Heart left ventricle (tissue), 16 donors: ENCODE measurements at regions not wholly inside any gene's neighbourhood (a gene's known extent, or its start where the extent isn't known, plus 50 kb on each side); places are given as distances from the start of the nearest gene placed in this dataset.
A peak's percentile ranks its signal among the peaks of the same experiment; 100 is the strongest.

Experiments used
- ATAC-seq, 4 donors: fragments of 200-7000 bp; cut with Tn5 transposase; one replicate each; pipeline ENCODE4 v1.9.1; 2020 to 2022; ENCODE audit warnings: moderate library complexity in 4 of 4, mild to moderate bottlenecking in 3 of 4, moderate number of reproducible peaks in 1 of 4
- DNase-seq, 5 donors: peaks; one replicate each; pipeline ENCODE4 v3.0.0-alpha.2; 2020
- H3K27ac ChIP-seq, 12 donors: fragments of 200-600 bp; sonication (generic) in 4 of 12; one replicate each; pipeline versions ENCODE4 v1.5.0 to v1.8.0; 2016 to 2022; ENCODE audit warnings: mild to moderate bottlenecking in 2 of 12
- H3K27me3 ChIP-seq, 9 donors: fragments of 200-600 bp; sonication (generic) in 2 of 9; one replicate each; pipeline versions ENCODE4 v1.5.1 to v1.8.0; 2016 to 2022; ENCODE audit warnings: mild to moderate bottlenecking in 3 of 9
- H3K36me3 ChIP-seq, 9 donors: fragments of 200-600 bp; sonication (generic) in 2 of 9; one replicate each; pipeline versions ENCODE4 v1.5.0 to v1.8.0; 2018 to 2022; ENCODE audit warnings: mild to moderate bottlenecking in 2 of 9
- H3K4me1 ChIP-seq, 12 donors: fragments of 200-600 bp; sonication (generic) in 4 of 12; one replicate each; pipeline versions ENCODE4 v1.5.0 to v1.8.0; 2016 to 2022; ENCODE audit warnings: mild to moderate bottlenecking in 3 of 12
- H3K4me3 ChIP-seq, 12 donors: fragments of 200-600 bp; sonication (generic) in 4 of 12; one replicate each; pipeline versions ENCODE4 v1.5.0 to v1.8.0; 2017 to 2022; ENCODE audit warnings: mild to moderate bottlenecking in 9 of 12, moderate library complexity in 4 of 12
- H3K9me3 ChIP-seq, 12 donors: fragments of 200-600 bp; sonication (generic) in 4 of 12; one replicate each; pipeline versions ENCODE4 v1.5.0 to v1.8.0; 2016 to 2022; ENCODE audit warnings: mild to moderate bottlenecking in 1 of 12
- POLR2A ChIP-seq, 2 donors: fragments of 450-650 bp; IDR thresholded peaks; one replicate each; pipeline ENCODE4 v1.6.1; 2017; ENCODE audit warnings: antibody characterized with exemption in 2 of 2, mild to moderate bottlenecking in 2 of 2, moderate library complexity in 2 of 2
- WGBS, 4 donors: extraction: QIAGEN DNeasy Blood & Tissue Kit in 2 of 4; methylation state at CpG; one replicate each; pipeline versions ENCODE4 v1.1.5 to v1.1.7; 2013 to 2018; 5-methylcytosine and 5-hydroxymethylcytosine counted together
- intact Hi-C, 10 donors: fragments of 100-400 bp; cut with DNase I; formaldehyde crosslinking; loops; one replicate each; pipeline versions ENCODE4 v1.11.1 to v1.14.2; 2022
- TF ChIP-seq, protein P1 (sequence below), 12 donors: fragments of 200-600 bp; sonication (generic) in 4 of 12; IDR thresholded peaks; one replicate each; pipeline versions ENCODE4 v1.5.0 to v1.8.0; 2018 to 2022; ENCODE audit warnings: antibody characterized with exemption in 12 of 12, mild to moderate bottlenecking in 5 of 12
- donor health status: ischemic (EF 13 %, LVEDD 7.1; RV severe dilation, severe dysfunction).
- donor health status: healthy with polysubstance abuse.
- donor health status: DM: no; HTN: yes; CAD: no.
- donor health status: DM: no; HTN: no; CAD: no.
- donor health status: ischemic (EF 25% LVEDD 6.9; RV normal size, moderate dysfunction).
- donor health status: ischemic (EF 25% LVEDD 5.7; RV mildly dilated, moderate dysfunction).
- donor health status: healthy.
- donor health status: DM: yes; HTN: yes; CAD: no.
- donor health status: ischemic (EF 35%, LVEDD 5.7; RV mildly dilated, moderate dysfunction).
- donor health status: nonischemic (EF 11% LVEDD 7.7; RV severe dilation, severe dysfunction).
- donor health status: DM: yes; HTN: yes; CAD: no.
- donor health status: PGD.
- donor health status: ischemic (EF 29% LVEDD 5.4; RV normal size, mild dysfunction).
- donor health status: nonischemic (EF 23%, LVEDD 6.1; RV moderate dilation, normal function).

DNA sequence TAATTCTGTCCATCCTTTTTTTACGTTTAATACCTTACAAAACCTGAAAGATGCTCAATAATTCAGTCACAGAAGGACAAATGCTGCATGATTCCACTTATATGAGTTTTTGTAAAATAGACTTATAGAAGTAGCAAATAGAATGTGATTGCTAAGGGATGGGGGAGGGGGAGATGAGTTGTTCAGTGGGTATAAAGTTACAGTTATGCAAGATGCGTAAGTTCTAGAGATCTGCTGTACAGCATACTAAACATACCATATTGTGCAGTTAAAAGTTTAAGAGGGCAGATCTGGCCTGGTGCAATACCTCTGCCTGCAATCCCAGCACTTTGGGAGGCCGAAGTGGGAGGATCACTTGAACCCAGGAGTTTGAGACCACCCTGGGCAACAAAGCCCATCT lies 78.8 kb downstream of the TET3 start:
- Histone ChIP-seq H3K9me3 (no peaks in the 10 kb centered on the region), H3K27ac (no peak overlapping the region), H3K4me3 (no peak overlapping the region), H3K27me3 (no peaks in the 10 kb centered on the region), H3K36me3 (peaks cover 0 to 5% (median 0%) of the 10 kb centered on the region in 9 donors), H3K4me1 (peaks cover 0 to 12% (median 0%) of the 10 kb centered on the region in 12 donors)
- TF ChIP-seq POLR2A (IDR thresholded peaks at IDR 0.05): no peak
- TF ChIP-seq, protein P1, sequence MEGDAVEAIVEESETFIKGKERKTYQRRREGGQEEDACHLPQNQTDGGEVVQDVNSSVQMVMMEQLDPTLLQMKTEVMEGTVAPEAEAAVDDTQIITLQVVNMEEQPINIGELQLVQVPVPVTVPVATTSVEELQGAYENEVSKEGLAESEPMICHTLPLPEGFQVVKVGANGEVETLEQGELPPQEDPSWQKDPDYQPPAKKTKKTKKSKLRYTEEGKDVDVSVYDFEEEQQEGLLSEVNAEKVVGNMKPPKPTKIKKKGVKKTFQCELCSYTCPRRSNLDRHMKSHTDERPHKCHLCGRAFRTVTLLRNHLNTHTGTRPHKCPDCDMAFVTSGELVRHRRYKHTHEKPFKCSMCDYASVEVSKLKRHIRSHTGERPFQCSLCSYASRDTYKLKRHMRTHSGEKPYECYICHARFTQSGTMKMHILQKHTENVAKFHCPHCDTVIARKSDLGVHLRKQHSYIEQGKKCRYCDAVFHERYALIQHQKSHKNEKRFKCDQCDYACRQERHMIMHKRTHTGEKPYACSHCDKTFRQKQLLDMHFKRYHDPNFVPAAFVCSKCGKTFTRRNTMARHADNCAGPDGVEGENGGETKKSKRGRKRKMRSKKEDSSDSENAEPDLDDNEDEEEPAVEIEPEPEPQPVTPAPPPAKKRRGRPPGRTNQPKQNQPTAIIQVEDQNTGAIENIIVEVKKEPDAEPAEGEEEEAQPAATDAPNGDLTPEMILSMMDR (IDR thresholded peaks at IDR 0.05): no peak
- WGBS, 4 donors: 97 to 99% (median 98%) methylated on average over 3 of the region's 3 CpGs
- DNase-seq (no peak), ATAC-seq (no peak)
- intact Hi-C loops: no loop called here

DNA sequence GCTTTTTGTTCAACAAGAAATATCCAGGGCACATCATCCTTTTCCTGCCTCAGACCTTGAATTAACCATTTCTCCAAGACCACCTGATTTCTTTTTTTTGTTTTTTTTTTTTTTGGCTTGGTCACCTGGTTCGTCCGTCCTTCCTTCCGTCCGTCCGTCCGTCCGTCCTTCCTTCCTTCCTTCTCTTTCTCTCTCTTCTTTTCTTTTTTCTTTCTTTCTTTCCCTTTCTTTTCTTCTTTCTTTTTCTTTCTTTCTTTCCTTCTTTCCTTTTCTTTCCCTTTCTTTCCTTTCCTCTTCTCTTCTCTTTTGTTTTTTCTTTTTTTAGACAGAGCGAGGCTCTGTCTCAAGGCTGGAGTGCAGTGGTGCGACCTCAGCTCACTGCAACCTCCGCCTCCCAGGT lies 80.7 kb downstream of the TET3 start:
- ATAC-seq: no peak
- TF ChIP-seq, protein P1 (IDR thresholded peaks at IDR 0.05): no peak
- no peak for TF ChIP-seq POLR2A (IDR thresholded peaks at IDR 0.05)
- no peak for DNase-seq
- Histone ChIP-seq H3K9me3 (no peaks in the 10 kb centered on the region), H3K27ac (no peak overlapping the region), H3K4me1 (peaks cover 0 to 12% (median 0%) of the 10 kb centered on the region in 12 donors), H3K27me3 (no peaks in the 10 kb centered on the region), H3K36me3 (no peaks in the 10 kb centered on the region), H3K4me3 (no peak overlapping the region)
- intact Hi-C loops: no loop called here
- WGBS, 4 donors: 89 to 98% (median 92%) methylated on average over 10 of the region's 10 CpGs

DNA sequence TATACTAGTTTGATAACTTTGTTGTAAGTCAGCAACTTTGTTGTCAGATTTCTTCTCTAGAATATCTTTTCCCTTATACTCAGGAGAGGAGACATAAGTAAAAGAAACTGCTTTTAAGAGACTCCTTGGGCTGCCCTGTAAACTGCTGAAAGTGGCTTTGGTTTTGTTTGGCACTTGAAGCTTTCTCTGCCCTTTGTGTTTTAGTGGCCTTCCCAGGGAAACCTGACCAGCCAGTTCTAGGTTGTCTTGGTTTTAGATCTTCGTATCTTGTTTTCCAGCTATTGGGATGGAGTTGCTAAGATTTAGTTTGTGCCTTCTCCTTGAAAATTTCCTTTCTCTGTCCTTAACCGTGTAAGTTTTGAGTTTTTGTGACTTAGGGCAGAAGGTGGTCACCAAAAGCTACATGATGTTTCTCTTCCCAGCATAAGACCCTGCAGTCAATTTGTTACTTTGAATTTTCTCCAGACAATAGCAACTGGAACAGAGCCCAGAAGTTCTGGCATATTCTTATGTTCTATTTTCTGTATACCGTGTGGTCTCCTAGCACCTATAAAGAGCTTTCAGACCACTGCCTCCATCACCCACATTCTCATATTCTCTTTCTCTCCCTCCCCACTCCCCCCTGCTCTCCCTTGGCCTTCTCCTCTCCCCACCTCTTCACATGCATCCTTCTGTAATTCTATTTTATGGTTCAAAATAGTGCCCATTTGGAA lies 81.1 kb downstream of the BOLA3 start:
- ATAC-seq: peak in 1 of 4 donors; percentile 34
- Histone ChIP-seq H3K9me3 (no peaks in the 10 kb centered on the region), H3K4me3 (no peak overlapping the region), H3K36me3 (no peaks in the 10 kb centered on the region), H3K4me1 (peaks cover 0 to 14% (median 0%) of the 10 kb centered on the region in 12 donors), H3K27me3 (no peaks in the 10 kb centered on the region), H3K27ac (no peak overlapping the region)
- no peak for TF ChIP-seq POLR2A (IDR thresholded peaks at IDR 0.05)
- TF ChIP-seq, protein P1 (IDR thresholded peaks at IDR 0.05): no peak
- no peak for DNase-seq
- WGBS, 4 donors: 44 to 53% (median 48%) methylated on average over 3 of the region's 3 CpGs
- intact Hi-C loops: no loop called here

DNA sequence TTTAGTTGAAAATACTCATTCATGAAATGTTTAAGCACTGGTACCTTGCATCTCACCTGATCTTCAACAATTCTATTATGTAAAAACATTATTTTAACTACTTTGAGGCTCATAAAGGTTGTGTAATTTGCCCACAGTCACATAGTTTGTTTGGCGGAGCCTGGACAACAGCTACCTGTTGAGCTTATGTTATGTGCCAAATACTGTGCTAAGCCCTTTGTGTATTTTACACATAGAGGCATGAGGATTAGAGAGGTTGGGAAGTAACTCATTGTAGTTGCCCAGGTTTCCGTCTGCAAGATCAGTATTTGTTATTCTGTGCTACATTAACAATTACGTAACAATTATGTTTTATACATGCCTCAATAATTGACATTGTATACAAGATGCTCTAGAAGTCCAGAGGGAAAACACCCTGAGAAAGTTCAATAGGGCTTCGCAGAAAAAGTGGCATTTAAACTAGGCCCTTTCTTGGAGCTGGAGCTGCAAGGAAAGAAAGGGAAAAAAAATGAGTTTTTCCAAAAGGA lies 80.4 kb downstream of the BOLA3 start:
- TF ChIP-seq POLR2A (IDR thresholded peaks at IDR 0.05): no peak
- TF ChIP-seq, protein P1 (IDR thresholded peaks at IDR 0.05): no peak
- peaks cover 0 to 21% (median 0%) of the 10 kb centered on the region in 12 donors for H3K4me1 ChIP-seq
- ATAC-seq: no peak
- no peak overlapping the region for H3K27ac ChIP-seq
- no peak overlapping the region for H3K4me3 ChIP-seq
- 94 to 98% (median 96%) methylated on average over 4 of the region's 4 CpGs for WGBS, 4 donors
- no peaks in the 10 kb centered on the region for H3K27me3 ChIP-seq
- H3K9me3 ChIP-seq: no peaks in the 10 kb centered on the region
- H3K36me3 ChIP-seq: no peaks in the 10 kb centered on the region
- intact Hi-C loops: no loop called here
- DNase-seq: no peak
